HEK293T (cell line): ENCODE measurements at regions not wholly inside any gene's neighbourhood (a gene's known extent, or its start where the extent isn't known, plus 50 kb on each side); places are given as distances from the start of the nearest gene placed in this dataset.

Source experiments
- CTCF ChIA-PET: fragments of 350-600 bp; formaldehyde crosslinking; extraction: SDS; loops from one replicate; lab custom pipeline; 2021; ENCODE audit warnings: antibody characterized with exemption, inconsistent platforms; lab: Yijun Ruan, JAX
- POLR2A ChIA-PET: fragments of 350-600 bp; formaldehyde crosslinking; extraction: SDS; loops from one replicate; lab custom pipeline; 2020; ENCODE audit warnings: antibody characterized with exemption, inconsistent platforms; lab: Yijun Ruan, JAX
- DNase-seq: peaks from one replicate; pipeline ENCODE4 v3.0.0; 2012; ENCODE audit warnings: mixed read lengths; ENCODE audit errors: extremely low spot score
- ARNT ChIP-seq: fragments of 450-650 bp; IDR thresholded peaks from 2 replicates; pipeline ENCODE4 v1.6.1; 2017; ENCODE audit warnings: mild to moderate bottlenecking
- BHLHE40 ChIP-seq: fragments of 450-650 bp; IDR thresholded peaks from 2 replicates; pipeline ENCODE4 v1.6.1; 2016; ENCODE audit warnings: mild to moderate bottlenecking, moderate library complexity, borderline replicate concordance
- CTBP1 ChIP-seq: fragments of 450-650 bp; IDR thresholded peaks from 2 replicates; pipeline ENCODE4 v1.6.1; 2016; ENCODE audit warnings: borderline replicate concordance
- ELF4 ChIP-seq: fragments of 450-650 bp; IDR thresholded peaks from 2 replicates; pipeline ENCODE4 v1.6.1; 2017; ENCODE audit warnings: antibody characterized with exemption
- FOXA1 ChIP-seq: fragments of 450-650 bp; IDR thresholded peaks from 2 replicates; pipeline ENCODE4 v1.6.1; 2016; ENCODE audit warnings: mild to moderate bottlenecking
- FOXK2 ChIP-seq: fragments of 450-650 bp; IDR thresholded peaks from 2 replicates; pipeline ENCODE4 v1.6.1; 2016; ENCODE audit warnings: mild to moderate bottlenecking
- FOXM1 ChIP-seq: fragments of 450-650 bp; IDR thresholded peaks from 2 replicates; pipeline ENCODE4 v1.6.1; 2017; ENCODE audit warnings: mild to moderate bottlenecking, borderline replicate concordance
- HDGF ChIP-seq: fragments of 450-650 bp; IDR thresholded peaks from 2 replicates; pipeline ENCODE4 v1.6.1; 2017; ENCODE audit warnings: antibody characterized with exemption, borderline replicate concordance
- L3MBTL2 ChIP-seq: fragments of 450-650 bp; conservative IDR thresholded peaks from 2 replicates; pipeline ENCODE4 v1.6.1; 2016; ENCODE audit warnings: mild to moderate bottlenecking
- LEF1 ChIP-seq: fragments of 450-650 bp; IDR thresholded peaks from 2 replicates; pipeline ENCODE4 v1.6.1; 2017; ENCODE audit warnings: mild to moderate bottlenecking, borderline replicate concordance
- NFRKB ChIP-seq: fragments of 450-650 bp; IDR thresholded peaks from 2 replicates; pipeline ENCODE4 v1.6.1; 2016; ENCODE audit warnings: mild to moderate bottlenecking, moderate library complexity
- PKNOX1 ChIP-seq: fragments of 450-650 bp; IDR thresholded peaks from 2 replicates; pipeline ENCODE4 v1.6.1; 2016
- SP1 ChIP-seq: fragments of 450-650 bp; IDR thresholded peaks from 2 replicates; pipeline ENCODE4 v1.6.1; 2017
- SUZ12 ChIP-seq: fragments of 450-650 bp; IDR thresholded peaks from 2 replicates; pipeline ENCODE4 v1.6.1; 2016; ENCODE audit warnings: mild to moderate bottlenecking
- TARDBP ChIP-seq: fragments of 450-650 bp; IDR thresholded peaks from 2 replicates; pipeline ENCODE4 v1.6.1; 2016
- ZNF384 ChIP-seq: fragments of 450-650 bp; IDR thresholded peaks from 2 replicates; pipeline ENCODE4 v1.6.1; 2016

GRCh38 chr10:61612450-61612849 lies 50.3 kb upstream of the CABCOCO1 start:
- TF ChIP-seq PKNOX1: peak; percentile 47
- no peak for TF ChIP-seq ARNT
- DNase-seq: no peak
- POLR2A ChIA-PET: no interaction called here
- CTCF ChIA-PET: interaction anchor here (1.5 kb wide), 1 partner anchor 138 kb away, joined by 4 read pairs; no protein-coding TSS in a partner anchor

GRCh38 chr10:61612009-61612408 lies 50.7 kb upstream of the CABCOCO1 start:
- TF ChIP-seq LEF1 (no peak), FOXA1 (no peak), CTBP1 (no peak), ZNF384 (no peak), TARDBP (no peak), ELF4 (no peak), HDGF (no peak), L3MBTL2 (no peak), FOXK2 (no peak), NFRKB (no peak), SUZ12 (no peak)
- ChIA-PET CTCF (no interaction called here), POLR2A (no interaction called here)
- no peak for DNase-seq

GRCh38 chr10:61609701-61610100 lies 53.0 kb upstream of the CABCOCO1 start:
- TF ChIP-seq SUZ12 (no peak), NFRKB (no peak), L3MBTL2 (no peak), BHLHE40 (no peak), FOXM1 (no peak), ZNF384 (no peak), FOXK2 (no peak), CTBP1 (no peak), ELF4 (no peak)
- ChIA-PET CTCF (no interaction called here), POLR2A (no interaction called here)
- no peak for DNase-seq

GRCh38 chr10:61608255-61609033 lies 54.3 kb upstream of the CABCOCO1 start:
- POLR2A ChIA-PET: no interaction called here
- CTCF ChIA-PET: interaction anchor here (0.6 kb wide), 1 partner anchor 12 kb away, joined by 5 read pairs; no protein-coding TSS in a partner anchor
- TF ChIP-seq FOXM1 (no peak), ARNT (no peak)
- no peak for DNase-seq

- DNase-seq: peak; percentile 25
- CTCF ChIA-PET: interaction anchor here (0.6 to 0.9 kb wide), 3 partner anchors 449 to 779 kb away, joined by 3 read pairs; no protein-coding TSS in a partner anchor
- TF ChIP-seq L3MBTL2: no peak
- POLR2A ChIA-PET: no interaction called here
These were observed 55.5 kb upstream of the CABCOCO1 start for GRCh38 chr10:61606959-61607907.

- CTCF ChIA-PET: no interaction called here
- TF ChIP-seq PKNOX1: no peak
- no peak for TF ChIP-seq L3MBTL2
- no peak for TF ChIP-seq NFRKB
- no peak for TF ChIP-seq LEF1
- TF ChIP-seq FOXK2: no peak
- no peak for TF ChIP-seq SP1
- TF ChIP-seq TARDBP: no peak
- TF ChIP-seq FOXA1: no peak
- TF ChIP-seq BHLHE40: no peak
- TF ChIP-seq FOXM1: no peak
- no peak for TF ChIP-seq HDGF
- POLR2A ChIA-PET: no interaction called here
- no peak for DNase-seq
These were observed 57.5 kb upstream of the CABCOCO1 start for GRCh38 chr10:61605221-61605620.

- TF ChIP-seq ARNT (no peak), L3MBTL2 (no peak), ELF4 (no peak), BHLHE40 (no peak), SP1 (no peak), LEF1 (no peak), HDGF (no peak), FOXK2 (no peak), NFRKB (no peak), ZNF384 (no peak), PKNOX1 (no peak), TARDBP (no peak), FOXM1 (no peak), CTBP1 (no peak), SUZ12 (no peak), FOXA1 (no peak)
- POLR2A ChIA-PET: no interaction called here
- DNase-seq: no peak
- CTCF ChIA-PET: no interaction called here
These were observed 62.3 kb upstream of the CABCOCO1 start for GRCh38 chr10:61600399-61600798.
